Calu3 (cell line): ENCODE measurements at regions not wholly inside any gene's neighbourhood (a gene's known extent, or its start where the extent isn't known, plus 50 kb on each side); places are given as distances from the start of the nearest gene placed in this dataset.

Experiments
- BruUV-seq: library from RNA; stranded (reverse); fragments of 400-500 nt; replicated peaks from 2 replicates; lab custom pipeline; 2021; lab: Mats Ljungman, UMichigan
- CTCF ChIA-PET: fragments of 300-600 bp; sonication (Branson Sonifier 250); formaldehyde crosslinking; loops from one replicate; lab custom pipeline; 2022; ENCODE audit warnings: antibody characterized with exemption; lab: Charles Lee
- DNase-seq: peaks from one replicate; pipeline ENCODE4 v3.0.0; 2022
- H3K27ac Mint-ChIP-seq: one replicate; pipeline ENCODE4 v1.8.0; 2022; ENCODE audit warnings: mixed read lengths; ENCODE audit not compliant: unreplicated experiment
- H3K27me3 Mint-ChIP-seq: one replicate; pipeline ENCODE4 v1.8.0; 2022; ENCODE audit warnings: mixed read lengths; ENCODE audit not compliant: unreplicated experiment
- H3K36me3 Mint-ChIP-seq: one replicate; pipeline ENCODE4 v1.8.0; 2022; ENCODE audit warnings: mild to moderate bottlenecking, moderate library complexity, mixed read lengths; ENCODE audit not compliant: insufficient read depth, unreplicated experiment
- H3K4me1 Mint-ChIP-seq: one replicate; pipeline ENCODE4 v1.8.0; 2022; ENCODE audit warnings: mild to moderate bottlenecking, low read depth, mixed read lengths; ENCODE audit not compliant: unreplicated experiment
- H3K4me3 Mint-ChIP-seq: one replicate; pipeline ENCODE4 v1.8.0; 2022; ENCODE audit warnings: mild to moderate bottlenecking, low read depth, moderate library complexity, mixed read lengths; ENCODE audit not compliant: unreplicated experiment
- H3K9me3 Mint-ChIP-seq: one replicate; pipeline ENCODE4 v1.8.0; 2022; ENCODE audit warnings: low read depth, mixed read lengths; ENCODE audit not compliant: unreplicated experiment
- CTCF ChIP-seq: fragments of 200-600 bp; IDR thresholded peaks from one replicate; pipeline ENCODE4 v1.8.0; 2022; ENCODE audit warnings: antibody characterized with exemption; ENCODE audit not compliant: unreplicated experiment
- intact Hi-C: fragments of 100-400 bp; cut with micrococcal nuclease; formaldehyde crosslinking; loops from one replicate; pipeline ENCODE4 v1.10.0; 2022; ENCODE audit not compliant: unreplicated experiment

- Mint-ChIP-seq H3K36me3 (no peaks in the 10 kb centered on the region), H3K9me3 (no peaks in the 10 kb centered on the region), H3K4me3 (no peak overlapping the region), H3K27me3 (no peaks in the 10 kb centered on the region), H3K27ac (no peak overlapping the region), H3K4me1 (no peaks in the 10 kb centered on the region)
- no peak for DNase-seq
- intact Hi-C loops, result no loop called here
- no TSS peak for BruUV-seq
- TF ChIP-seq CTCF, result no peak
- CTCF ChIA-PET, result no interaction called here
Observed at GRCh38 chr6:102356170-102356569, 962.7 kb downstream of the GRIK2 start.

- Mint-ChIP-seq H3K9me3 (no peaks in the 10 kb centered on the region), H3K4me1 (no peaks in the 10 kb centered on the region), H3K36me3 (no peaks in the 10 kb centered on the region), H3K4me3 (no peak overlapping the region), H3K27ac (no peak overlapping the region), H3K27me3 (no peaks in the 10 kb centered on the region)
- TF ChIP-seq CTCF, result no peak
- BruUV-seq, result no TSS peak
- intact Hi-C loops, result no loop called here
- CTCF ChIA-PET, result no interaction called here
- DNase-seq, result no peak
Observed at GRCh38 chr6:102355578-102355977, 962.1 kb downstream of the GRIK2 start.

GRCh38 chr6:102352552-102352951 is 959.0 kb downstream of the GRIK2 start:
- TF ChIP-seq CTCF, result no peak
- CTCF ChIA-PET, result no interaction called here
- H3K27me3 Mint-ChIP-seq, result no peaks in the 10 kb centered on the region
- H3K4me1 Mint-ChIP-seq, result no peaks in the 10 kb centered on the region
- H3K4me3 Mint-ChIP-seq, result no peak overlapping the region
- peaks cover 2% of the 10 kb centered on the region for H3K9me3 Mint-ChIP-seq
- H3K36me3 Mint-ChIP-seq, result no peaks in the 10 kb centered on the region
- intact Hi-C loops, result no loop called here
- BruUV-seq, result no TSS peak
- DNase-seq, result no peak
- no peak overlapping the region for H3K27ac Mint-ChIP-seq

GRCh38 chr6:102344769-102345168 is 951.3 kb downstream of the GRIK2 start:
- Mint-ChIP-seq H3K9me3 (peaks cover 4% of the 10 kb centered on the region), H3K27me3 (no peaks in the 10 kb centered on the region), H3K36me3 (no peaks in the 10 kb centered on the region), H3K4me1 (no peaks in the 10 kb centered on the region), H3K4me3 (no peak overlapping the region), H3K27ac (no peak overlapping the region)
- intact Hi-C loops, result no loop called here
- no peak for DNase-seq
- no TSS peak for BruUV-seq
- no peak for TF ChIP-seq CTCF
- CTCF ChIA-PET, result no interaction called here
